ENCODE measurements at regions not wholly inside any gene's neighbourhood (a gene's known extent, or its start where the extent isn't known, plus 50 kb on each side); places are given as distances from the start of the nearest gene placed in this dataset.

GRCh38 chr3:66655044-66655443 is 154.2 kb upstream of the LRIG1 start:
- ChIA-PET POLR2A (interaction anchor here (0.6 kb wide), 1 partner anchor 88 kb away, joined by 3 read pairs; no protein-coding TSS in a partner anchor), CTCF (interaction anchor here (0.8 kb wide), 1 partner anchor 16 kb away, joined by 3 read pairs; no protein-coding TSS in a partner anchor)
- H3K27ac ChIP-seq (ENCODE audit: low read depth, low read length) = no peak overlapping the region
- no peaks in the 10 kb centered on the region for H3K27me3 ChIP-seq (ENCODE audit: control insufficient read depth, insufficient read depth, low read length)
- H3K4me3 ChIP-seq (ENCODE audit: low read depth, low read length) = no peak overlapping the region
- peaks cover 2% of the 10 kb centered on the region; the same call in 1 of the 2 replicates for H3K9me3 ChIP-seq (ENCODE audit: control insufficient read depth, insufficient read depth, low read length)
- no peak for DNase-seq (ENCODE audit: low read depth, low spot score)
- TF ChIP-seq, protein P1, sequence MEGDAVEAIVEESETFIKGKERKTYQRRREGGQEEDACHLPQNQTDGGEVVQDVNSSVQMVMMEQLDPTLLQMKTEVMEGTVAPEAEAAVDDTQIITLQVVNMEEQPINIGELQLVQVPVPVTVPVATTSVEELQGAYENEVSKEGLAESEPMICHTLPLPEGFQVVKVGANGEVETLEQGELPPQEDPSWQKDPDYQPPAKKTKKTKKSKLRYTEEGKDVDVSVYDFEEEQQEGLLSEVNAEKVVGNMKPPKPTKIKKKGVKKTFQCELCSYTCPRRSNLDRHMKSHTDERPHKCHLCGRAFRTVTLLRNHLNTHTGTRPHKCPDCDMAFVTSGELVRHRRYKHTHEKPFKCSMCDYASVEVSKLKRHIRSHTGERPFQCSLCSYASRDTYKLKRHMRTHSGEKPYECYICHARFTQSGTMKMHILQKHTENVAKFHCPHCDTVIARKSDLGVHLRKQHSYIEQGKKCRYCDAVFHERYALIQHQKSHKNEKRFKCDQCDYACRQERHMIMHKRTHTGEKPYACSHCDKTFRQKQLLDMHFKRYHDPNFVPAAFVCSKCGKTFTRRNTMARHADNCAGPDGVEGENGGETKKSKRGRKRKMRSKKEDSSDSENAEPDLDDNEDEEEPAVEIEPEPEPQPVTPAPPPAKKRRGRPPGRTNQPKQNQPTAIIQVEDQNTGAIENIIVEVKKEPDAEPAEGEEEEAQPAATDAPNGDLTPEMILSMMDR (IDR thresholded peaks at IDR 0.05; ENCODE audit: low read depth, low read length) = no peak

- Histone ChIP-seq H3K27ac (ENCODE audit: low read depth, low read length) (no peak overlapping the region), H3K9me3 (ENCODE audit: control insufficient read depth, insufficient read depth, low read length) (peaks cover 2% of the 10 kb centered on the region; the same call in 1 of the 2 replicates), H3K4me3 (ENCODE audit: low read depth, low read length) (no peak overlapping the region), H3K27me3 (ENCODE audit: control insufficient read depth, insufficient read depth, low read length) (no peaks in the 10 kb centered on the region)
- TF ChIP-seq, protein P1 (IDR thresholded peaks at IDR 0.05; ENCODE audit: low read depth, low read length) = no peak
- ChIA-PET POLR2A (no interaction called here), CTCF (no interaction called here)
- DNase-seq (ENCODE audit: low read depth, low spot score) = no peak
Observed at GRCh38 chr3:66655671-66656070, 154.8 kb upstream of the LRIG1 start.

DNA sequence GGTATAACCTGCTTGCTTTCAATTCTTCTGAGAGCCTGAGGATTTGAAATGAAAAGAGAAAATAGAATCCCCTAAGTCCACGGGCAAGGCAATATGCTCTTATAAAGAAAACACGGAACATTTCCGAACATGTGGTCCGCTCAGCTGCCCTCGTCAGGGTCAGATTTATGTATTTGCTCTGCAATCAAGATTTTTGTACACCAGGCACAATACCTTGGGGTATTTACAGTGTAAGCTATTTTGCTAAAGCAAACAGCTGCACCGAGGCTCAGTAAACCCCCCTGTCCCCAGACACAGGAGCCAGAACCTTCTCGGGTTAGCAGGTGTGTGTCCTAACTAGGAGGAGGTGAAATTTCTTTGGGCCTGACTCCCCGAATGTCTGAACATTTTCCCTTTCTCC is 155.8 kb upstream of the LRIG1 start:
- ChIA-PET POLR2A (no interaction called here), CTCF (no interaction called here)
- H3K4me3 ChIP-seq (ENCODE audit: low read depth, low read length) = no peak overlapping the region
- H3K9me3 ChIP-seq (ENCODE audit: control insufficient read depth, insufficient read depth, low read length) = no peaks in the 10 kb centered on the region; the same call in 1 of the 2 replicates
- H3K27me3 ChIP-seq (ENCODE audit: control insufficient read depth, insufficient read depth, low read length) = no peaks in the 10 kb centered on the region
- no peak for DNase-seq (ENCODE audit: low read depth, low spot score)
- H3K27ac ChIP-seq (ENCODE audit: low read depth, low read length) = no peak overlapping the region
- TF ChIP-seq, protein P1 (IDR thresholded peaks at IDR 0.05; ENCODE audit: low read depth, low read length) = no peak

GRCh38 chr3:66659056-66659455 is 158.2 kb upstream of the LRIG1 start:
- H3K27me3 ChIP-seq (ENCODE audit: control insufficient read depth, insufficient read depth, low read length) = no peaks in the 10 kb centered on the region
- no peak for DNase-seq (ENCODE audit: low read depth, low spot score)
- ChIA-PET POLR2A (interaction anchor here (0.6 kb wide), 1 partner anchor 137 kb away, joined by 3 read pairs; no protein-coding TSS in a partner anchor), CTCF (no interaction called here)
- TF ChIP-seq, protein P1 (IDR thresholded peaks at IDR 0.05; ENCODE audit: low read depth, low read length) = no peak
- no peak overlapping the region for H3K4me3 ChIP-seq (ENCODE audit: low read depth, low read length)
- no peaks in the 10 kb centered on the region for H3K9me3 ChIP-seq (ENCODE audit: control insufficient read depth, insufficient read depth, low read length)
- H3K27ac ChIP-seq (ENCODE audit: low read depth, low read length) = no peak overlapping the region

DNA sequence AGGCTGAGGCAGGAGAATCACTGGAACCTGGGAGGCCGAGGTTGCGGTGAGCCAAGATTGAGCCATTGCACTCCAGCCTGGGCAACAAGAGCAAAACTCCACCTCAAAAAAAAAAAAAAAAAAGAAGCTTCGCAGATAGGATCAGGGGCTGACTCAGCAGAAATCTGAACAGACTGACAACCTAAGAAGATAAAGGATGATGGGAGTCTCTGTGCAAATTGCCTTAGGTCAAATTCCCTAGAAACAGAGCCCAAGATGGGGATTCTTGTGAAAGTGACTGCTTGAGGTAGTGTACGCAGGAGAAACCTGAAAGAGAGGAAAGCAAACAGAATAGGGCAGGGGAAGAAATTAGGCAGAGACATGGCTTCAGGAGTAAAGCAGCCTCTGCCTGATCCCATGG is 160.8 kb upstream of the LRIG1 start:
- H3K27me3 ChIP-seq (ENCODE audit: control insufficient read depth, insufficient read depth, low read length) = no peaks in the 10 kb centered on the region
- no peaks in the 10 kb centered on the region for H3K9me3 ChIP-seq (ENCODE audit: control insufficient read depth, insufficient read depth, low read length)
- no peak overlapping the region for H3K4me3 ChIP-seq (ENCODE audit: low read depth, low read length)
- TF ChIP-seq, protein P1 (IDR thresholded peaks at IDR 0.05; ENCODE audit: low read depth, low read length) = no peak
- POLR2A ChIA-PET = interaction anchor here (0.6 kb wide), 1 partner anchor 141 kb away, joined by 7 read pairs; no protein-coding TSS in a partner anchor
- H3K27ac ChIP-seq (ENCODE audit: low read depth, low read length) = no peak overlapping the region
- no peak for DNase-seq (ENCODE audit: low read depth, low spot score)
- CTCF ChIA-PET = no interaction called here
